NCI-H146 treated with DMSO at 0.1 percent for 48 hours (cell line): ENCODE measurements at regions not wholly inside any gene's neighbourhood (a gene's known extent, or its start where the extent isn't known, plus 50 kb on each side); places are given as distances from the start of the nearest gene placed in this dataset.
A peak's percentile ranks its signal among the peaks of the same experiment; 100 is the strongest.

Source experiments
- DNase-seq: peaks from one replicate; lab custom pipeline; 2025; ENCODE audit not compliant: unreplicated experiment; lab: John Stamatoyannopoulos, UW

DNA sequence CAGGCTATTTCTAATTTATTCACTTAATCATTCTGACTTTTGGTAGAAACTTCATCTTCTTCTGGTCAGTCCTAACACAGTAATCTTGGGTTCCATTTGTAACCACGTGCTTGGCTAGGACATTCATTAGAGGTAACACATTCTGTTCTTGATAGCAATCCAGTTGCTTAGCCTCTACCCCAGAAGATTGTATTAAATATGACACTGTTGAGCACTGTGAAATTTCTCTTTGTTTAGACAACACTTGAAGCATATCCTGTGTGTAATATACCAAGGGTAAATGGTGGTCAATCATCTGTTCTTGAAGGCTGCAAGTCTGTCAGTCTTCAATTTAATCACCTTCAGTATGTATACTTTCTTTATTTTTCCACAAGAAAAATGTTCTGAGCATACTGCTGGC lies 523.0 kb downstream of the ANKRD50 start:
- no peak for DNase-seq

DNA sequence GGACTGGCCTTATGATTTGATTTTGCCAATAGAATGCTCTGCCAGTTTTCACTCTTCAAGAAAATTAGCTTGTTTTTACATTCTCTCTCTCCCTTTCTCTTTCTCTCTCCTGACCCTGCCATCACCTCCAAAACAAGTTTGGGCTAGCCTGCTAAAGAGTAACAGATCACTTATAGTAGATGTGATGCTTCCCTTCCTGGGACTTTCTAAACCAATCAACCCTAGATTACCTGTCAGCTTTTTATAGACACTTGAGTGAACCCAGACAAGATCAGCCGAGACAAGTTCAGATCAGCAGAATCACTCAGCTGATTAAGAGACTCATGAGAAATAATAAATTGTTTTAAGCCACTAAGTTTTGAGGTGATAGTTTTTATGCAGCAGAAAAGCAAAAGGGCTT lies 521.2 kb downstream of the ANKRD50 start:
- DNase-seq = no peak

DNA sequence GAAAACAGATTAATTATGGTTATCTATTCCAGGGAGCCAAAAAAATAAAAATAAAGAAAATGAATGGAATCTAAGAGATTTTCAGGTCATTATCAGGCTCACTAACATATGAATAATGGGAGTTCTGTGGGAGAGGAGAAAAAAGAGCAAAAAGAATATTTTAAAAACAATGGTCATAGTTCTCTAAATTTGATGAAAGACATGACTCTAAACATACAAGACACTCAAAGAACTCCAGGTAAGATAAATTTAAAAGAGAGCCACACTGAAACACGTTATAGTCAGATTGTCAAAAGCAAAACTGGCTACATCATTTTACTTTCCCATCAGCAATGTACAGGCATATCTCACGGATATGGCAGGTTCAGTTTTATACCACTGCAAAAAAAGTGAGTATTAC lies 520.0 kb downstream of the ANKRD50 start:
- no peak for DNase-seq

DNA sequence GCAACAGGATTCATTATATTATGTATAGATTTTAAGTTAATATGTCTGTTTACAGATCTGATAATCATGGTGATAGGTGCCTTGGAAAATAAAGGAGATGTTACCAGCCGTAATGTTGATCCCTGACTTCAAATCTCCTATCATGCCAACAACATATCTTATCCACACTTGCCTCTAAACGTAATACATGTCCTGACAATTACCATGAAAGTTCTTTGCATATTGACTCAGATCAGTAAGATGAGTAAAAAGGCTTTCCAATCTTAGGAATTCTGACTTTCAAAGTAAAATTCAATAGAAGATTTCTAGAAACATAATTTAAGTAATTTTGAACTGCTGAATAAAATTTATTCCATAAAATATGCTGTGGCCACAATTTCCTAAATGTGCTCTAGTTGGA lies 513.3 kb downstream of the ANKRD50 start:
- no peak for DNase-seq

DNA sequence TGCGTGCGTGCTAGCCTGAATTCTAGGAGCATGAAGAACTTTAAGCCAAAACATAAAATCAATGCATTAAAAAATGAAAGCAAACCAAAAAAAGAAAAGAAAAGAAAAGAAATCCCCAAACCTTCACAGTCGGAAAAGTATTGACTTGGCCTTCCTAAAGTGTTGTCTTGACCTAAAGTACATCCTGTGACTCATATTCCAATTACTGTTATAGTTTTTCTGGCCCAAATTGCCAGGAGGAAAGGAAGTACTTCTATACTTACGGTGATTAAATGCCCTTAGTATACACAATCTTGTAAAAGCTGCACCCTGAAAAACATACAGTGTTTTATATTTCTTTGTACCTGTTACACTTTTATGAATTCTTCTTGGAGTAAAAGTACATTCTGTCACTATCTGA lies 512.8 kb downstream of the ANKRD50 start:
- DNase-seq = no peak

DNA sequence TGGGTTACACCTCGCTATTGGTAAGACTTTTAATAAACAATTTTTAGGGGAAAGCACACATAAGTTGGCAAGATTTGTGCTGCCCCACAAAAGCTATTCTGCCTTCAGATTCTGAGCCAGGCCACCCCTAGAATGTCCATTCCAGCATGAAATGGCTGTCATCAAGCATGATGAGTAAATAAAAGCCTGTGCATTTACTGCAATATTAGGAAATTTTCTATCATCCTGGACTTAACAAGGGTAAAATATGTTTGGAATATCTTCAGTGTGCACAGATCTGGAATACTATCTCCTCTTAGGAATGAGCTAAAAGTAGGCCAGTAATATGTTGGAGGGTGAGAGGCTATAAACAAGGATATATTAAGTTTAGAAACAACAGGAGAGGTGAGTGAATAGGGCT lies 510.9 kb downstream of the ANKRD50 start:
- DNase-seq = no peak

DNA sequence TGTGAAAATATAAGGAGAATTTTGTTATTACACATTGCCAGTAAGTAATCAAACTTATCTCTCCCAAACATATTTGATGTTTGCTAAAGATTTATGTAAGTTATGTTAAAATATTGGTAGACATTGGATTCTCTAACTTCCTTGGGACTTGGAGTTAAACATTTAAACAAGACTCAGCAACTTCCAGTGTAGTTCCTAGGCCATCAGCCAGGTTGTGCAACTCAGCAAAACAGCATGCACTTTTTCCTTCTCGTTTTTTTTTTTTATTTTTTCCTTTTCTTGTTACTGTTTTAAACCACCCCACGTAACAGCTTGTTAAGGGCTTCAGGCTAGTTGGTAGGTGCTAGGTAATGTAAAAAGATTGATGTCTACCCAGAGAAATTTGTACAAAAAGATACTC lies 510.4 kb downstream of the ANKRD50 start:
- no peak for DNase-seq

DNA sequence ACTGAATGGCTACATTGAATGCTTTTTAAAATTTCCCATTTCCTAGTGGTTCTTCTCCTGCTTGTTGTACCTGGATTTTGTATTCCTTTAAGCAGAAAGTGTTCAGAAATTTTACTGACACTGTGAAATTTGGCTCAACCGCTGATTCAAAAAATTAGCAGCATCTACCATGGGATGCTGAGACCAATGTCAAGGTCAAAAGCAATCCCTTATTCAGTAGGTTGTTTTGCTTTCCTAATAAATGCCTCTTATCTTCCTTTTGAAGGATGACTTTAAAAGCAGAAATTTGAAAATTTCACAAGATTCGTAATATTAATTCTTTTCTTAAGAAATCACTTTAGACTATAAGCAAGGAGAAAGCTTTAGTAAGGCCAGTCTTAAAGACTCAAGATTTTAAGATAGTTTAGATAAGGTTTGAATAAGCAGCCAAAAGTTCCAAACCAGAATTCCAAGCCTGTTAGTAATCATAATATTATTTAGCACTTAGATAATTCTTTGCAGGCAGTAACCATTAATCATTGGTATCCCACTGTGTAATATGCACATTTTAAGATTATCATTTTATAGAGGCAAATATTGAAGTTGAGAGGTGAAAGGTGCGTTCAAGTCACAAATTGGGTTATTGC lies 508.8 kb downstream of the ANKRD50 start:
- no peak for DNase-seq

DNA sequence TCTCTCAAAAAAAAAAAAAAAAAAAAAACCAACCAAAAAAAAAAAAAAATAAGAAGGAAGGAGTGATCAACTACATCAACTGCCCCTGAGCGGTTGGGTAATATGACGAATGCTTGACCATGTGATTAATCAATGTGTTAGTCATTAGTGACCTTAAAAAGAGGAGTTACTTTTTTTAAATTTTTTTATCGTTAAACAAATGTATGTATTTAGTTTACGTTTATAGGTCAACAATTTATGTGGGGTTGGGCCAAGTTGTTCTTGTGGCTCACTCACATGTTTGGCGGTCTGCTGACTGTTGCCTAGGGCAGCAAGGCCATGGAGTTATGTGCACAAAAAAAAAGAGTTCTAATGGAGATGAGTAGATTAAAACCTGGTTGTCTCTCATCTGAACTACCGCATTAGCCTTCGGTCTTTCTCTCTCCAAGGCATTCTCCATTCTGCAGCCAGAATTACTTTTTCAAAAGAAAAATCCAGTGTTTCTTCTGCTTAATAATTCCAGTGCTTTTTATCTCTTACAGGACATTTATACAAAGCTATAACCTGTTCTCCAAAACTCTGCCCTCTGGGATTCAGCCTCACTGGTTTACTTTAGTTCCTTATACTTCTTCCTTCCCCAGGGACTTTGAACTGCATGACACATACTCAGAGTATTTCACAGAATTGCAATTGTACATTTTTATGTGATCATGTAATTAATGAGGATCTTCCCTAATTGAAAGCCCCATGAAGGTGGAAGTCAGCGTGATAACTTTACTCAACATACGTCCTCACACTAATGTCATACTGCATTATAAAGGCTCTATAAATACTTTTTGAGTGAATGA lies 505.5 kb downstream of the ANKRD50 start:
- no peak for DNase-seq

DNA sequence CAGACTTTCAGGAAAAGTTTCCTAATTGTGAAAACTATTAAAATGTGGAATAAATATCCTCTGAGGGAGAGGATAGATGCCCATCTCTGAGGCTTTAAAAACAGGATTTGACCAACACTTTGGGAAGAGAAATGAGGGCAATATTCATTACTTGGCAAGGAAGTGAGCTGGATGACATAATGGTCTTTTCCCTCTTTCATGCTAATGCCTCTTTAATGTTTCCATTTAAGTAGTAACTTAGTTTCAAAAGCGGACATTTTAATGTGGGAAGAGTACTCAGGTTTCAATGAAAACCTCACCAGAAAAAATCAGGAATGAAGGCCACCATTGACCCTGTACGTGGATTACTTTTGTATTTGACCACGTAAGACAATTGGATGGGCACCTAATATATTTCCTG lies 503.3 kb downstream of the ANKRD50 start:
- DNase-seq = no peak

DNA sequence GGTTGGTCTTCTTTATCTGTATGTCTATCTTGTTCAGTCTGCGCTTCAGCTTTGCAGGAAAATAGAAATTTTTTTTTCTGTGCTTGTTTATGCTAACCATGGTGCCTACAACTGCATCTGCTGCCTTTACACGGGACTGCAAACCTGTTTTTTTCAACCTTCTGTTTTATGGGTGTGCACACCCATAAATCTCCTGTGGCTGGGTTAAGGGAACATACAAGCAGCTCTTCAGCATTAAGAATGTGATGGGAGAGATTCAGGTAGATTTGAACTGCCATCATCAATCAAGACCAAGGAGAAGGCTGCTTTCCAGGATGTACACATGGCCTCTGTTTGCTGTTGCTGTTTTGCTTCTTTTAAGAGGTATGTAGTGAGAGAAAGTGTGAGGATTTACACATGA lies 502.9 kb downstream of the ANKRD50 start:
- DNase-seq = no peak

DNA sequence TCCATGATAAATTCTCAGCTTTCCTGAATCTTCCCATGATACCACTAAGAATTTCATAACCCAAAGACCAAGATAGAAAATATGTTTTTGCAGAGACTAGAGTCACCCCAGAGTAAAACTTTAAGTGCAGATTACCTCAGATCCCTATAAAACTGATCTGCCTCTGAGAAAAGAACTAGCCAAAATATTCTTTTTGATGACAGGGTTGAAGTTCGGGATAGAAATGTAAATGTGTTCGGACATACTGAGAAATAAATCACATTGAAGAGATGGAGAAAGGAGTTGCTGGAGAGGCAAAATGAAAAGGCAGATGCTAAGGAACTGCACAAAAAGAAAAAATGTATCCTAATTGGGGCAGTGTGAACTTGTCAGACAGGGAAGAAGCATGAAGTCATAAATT lies 501.8 kb downstream of the ANKRD50 start:
- DNase-seq = no peak

DNA sequence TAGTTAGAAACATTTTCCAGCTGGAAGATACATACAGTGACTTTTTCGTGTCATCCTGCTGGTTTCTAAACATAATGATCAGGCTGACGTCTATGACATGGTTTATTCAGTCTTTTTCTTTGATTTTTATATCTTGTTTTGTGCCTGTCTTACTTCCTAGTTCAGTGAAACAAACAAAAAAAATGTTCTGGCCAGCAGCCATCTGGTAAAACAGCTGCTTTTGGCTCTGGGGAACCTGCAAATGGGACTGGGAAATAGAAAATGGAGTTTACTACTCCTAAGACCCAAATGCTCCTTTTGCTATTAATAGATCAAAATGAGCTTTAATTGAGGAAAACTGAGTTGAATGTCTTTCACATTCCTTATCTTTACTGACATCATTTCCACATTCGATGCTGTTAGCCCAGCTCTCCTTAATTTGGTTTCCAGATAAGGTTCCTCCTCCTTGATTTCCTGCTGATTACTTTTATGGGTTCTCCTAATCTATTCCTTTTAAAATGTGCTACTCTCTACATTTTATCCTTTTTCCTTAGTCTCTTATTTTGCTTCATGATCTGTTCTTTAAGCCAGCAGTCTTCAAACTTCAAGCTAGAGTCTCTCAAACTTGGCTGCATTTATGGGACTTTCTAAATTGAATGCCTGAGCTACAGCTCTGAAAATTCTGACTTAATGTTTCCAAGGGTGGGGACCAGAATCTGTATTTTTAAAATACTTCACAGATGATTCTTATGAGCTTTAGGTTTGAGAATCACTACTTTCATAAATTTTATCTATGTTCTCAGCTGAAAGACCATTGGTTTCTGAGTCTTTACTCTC lies 499.5 kb downstream of the ANKRD50 start:
- no peak for DNase-seq

DNA sequence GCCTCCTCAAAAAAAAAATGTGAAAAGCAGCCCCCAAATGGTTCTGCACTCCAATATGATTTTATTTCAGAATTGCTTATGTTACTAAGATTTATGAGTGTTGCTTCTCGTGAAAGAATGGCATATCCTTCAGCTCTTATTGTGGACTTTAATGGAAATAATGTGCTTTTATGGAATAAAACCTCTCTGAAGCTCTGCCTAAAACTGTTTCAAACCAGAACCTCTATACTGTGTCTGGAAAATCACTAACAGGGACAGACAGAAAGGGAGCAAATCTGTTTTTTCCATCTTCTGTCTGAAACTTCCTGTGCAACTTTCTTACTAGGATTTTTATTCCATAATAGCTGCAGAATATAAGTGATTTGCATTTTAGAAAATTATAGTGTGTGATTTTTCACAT lies 493.1 kb downstream of the ANKRD50 start:
- DNase-seq = no peak

DNA sequence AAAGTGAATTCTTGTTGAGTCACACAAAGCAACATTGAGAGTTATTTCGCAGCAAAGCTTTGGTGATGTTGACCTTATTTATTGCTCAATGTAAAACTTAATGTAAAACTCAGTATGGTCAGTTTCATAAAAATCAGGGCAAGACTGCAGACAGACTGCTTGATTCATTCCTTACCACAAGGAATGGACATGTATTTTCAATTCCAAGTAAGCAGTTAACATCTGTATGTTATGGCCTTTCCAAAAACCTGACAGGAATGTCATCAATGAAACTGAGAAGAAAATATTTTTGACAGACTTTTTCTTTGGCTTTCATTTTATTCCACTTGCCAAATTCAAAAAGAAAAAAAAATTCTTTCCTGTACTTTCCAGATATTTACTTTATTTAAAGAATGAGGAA lies 488.3 kb downstream of the ANKRD50 start:
- DNase-seq = no peak

DNA sequence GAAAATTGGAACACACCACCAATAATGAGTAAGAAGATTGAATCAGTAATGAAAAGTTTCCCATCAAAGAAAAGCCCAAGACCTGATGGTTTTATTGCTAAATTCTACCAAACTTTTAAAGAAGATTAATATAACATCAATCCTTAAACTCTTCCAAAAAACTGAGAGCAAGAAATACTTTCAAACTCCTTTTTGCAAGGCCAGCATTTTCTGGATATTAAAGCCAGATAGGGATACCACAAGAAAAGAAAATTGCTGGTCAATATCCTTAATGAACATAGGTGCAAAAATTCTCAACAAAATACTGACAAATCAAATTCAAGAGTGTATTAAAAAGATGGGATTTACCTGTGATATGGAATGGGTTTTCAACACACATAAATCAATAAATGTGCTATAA lies 484.6 kb downstream of the ANKRD50 start:
- no peak for DNase-seq

DNA sequence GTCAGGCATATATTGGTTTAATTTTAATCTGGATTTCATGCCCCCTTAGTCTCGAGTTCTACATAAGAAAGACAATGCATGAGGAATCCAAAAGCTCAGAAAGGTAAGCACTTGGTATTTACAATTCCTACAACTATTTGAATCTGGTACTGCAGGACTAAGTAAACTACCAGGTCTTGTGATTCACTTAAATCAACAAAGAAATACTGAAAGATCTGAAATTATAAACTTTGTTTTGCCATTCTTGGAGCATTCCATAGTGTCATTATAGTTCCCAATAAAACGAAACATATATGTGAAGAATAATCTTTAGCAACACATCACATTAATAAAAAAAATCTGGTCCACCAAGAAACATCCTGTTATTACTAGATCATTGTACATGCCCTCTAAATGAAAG lies 482.3 kb downstream of the ANKRD50 start:
- DNase-seq = no peak

DNA sequence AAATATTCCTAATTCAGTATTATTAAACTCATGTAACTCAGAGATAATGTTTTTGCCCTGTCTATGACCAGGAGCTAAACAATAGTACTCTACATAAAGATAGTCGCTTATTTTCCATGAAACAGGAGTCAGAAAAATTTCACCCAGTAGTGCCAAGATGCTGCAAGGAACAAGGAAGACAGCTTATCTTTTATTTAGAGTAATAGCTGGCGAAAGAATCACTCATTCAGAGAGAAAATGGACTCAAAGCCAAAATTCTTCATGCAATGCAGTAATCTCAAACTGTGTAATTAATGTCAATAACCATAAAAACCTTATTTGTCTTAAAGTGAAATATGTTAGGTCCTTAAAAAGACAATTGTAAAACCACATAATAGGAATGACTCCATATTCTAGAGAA lies 477.8 kb downstream of the ANKRD50 start:
- no peak for DNase-seq

DNA sequence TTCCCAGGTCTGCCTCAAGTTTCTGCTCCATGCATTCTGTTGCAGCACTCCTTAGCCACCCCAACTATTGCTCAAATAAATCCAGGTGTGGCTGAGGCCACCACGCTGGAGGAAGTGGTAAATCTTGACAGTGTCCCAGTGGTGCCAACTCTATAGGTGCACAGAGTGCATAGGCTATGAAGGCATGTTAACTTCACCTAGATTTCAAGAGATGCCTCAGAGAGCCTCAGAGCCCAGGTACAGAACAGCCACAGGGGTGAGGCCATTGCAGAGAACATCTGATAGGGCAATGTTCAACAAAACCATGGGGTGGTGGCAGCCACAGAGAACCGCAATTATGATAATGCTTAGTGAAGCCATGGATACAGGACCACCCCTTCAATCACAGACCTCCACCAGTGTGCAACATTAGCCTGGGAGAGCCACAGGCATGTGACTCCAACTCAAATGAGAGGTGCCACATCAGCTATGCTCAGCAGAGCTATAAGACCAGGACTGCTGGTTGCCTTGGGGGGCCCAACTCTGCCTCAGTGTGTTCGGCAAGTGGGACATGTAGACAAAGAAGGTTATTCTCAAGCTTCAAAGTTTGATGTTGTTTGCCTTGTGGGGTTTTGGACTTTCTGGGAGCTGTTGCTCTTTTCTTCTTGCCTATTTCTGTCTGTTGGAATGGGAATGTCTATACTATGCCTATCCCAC lies 468.7 kb downstream of the ANKRD50 start:
- no peak for DNase-seq

DNA sequence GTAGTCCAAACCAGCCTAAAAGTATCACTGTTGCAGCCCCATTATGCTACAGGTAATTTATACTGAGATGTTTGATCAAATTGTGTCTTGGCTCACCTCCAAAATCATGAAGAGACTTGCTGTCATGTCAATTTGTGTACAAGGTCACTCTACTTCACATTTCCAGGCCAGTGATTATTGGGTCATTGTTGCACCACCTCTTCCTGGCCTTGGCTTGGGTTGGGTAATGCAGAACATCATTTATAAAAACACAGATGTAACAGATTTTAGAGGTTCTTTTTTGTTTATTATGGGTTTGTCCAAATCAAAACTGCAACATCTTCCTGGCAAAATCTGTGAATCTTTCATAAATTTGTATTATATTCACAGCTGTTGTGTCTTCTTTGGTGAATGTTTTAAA lies 459.5 kb downstream of the ANKRD50 start:
- DNase-seq = peak; percentile 52
